HCT116 (cell line): ENCODE measurements at regions not wholly inside any gene's neighbourhood (a gene's known extent, or its start where the extent isn't known, plus 50 kb on each side); places are given as distances from the start of the nearest gene placed in this dataset.

Source experiments
- ATAC-seq: fragments of 200-7000 bp; cut with Tn5 transposase; 2 replicates; pipeline ENCODE4 v1.9.1; 2020; ENCODE audit warnings: mild to moderate bottlenecking, moderate library complexity
- BruUV-seq: library from RNA; stranded (reverse); fragments of 400-500 nt; replicated peaks from 2 replicates; lab custom pipeline; 2021; lab: Mats Ljungman, UMichigan
- CTCF ChIA-PET: fragments of 300-600 bp; sonication (Branson Sonifier 250); formaldehyde crosslinking; loops from one replicate; lab custom pipeline; 2021; ENCODE audit warnings: antibody characterized with exemption; lab: Charles Lee
- POLR2A ChIA-PET: fragments of 300-600, 350-600 bp; sonication (Branson Sonifier 250); formaldehyde crosslinking; loops from one replicate; lab custom pipeline; 2021; ENCODE audit warnings: antibody characterized with exemption; lab: Charles Lee
- RAD21 ChIA-PET, 2 experiments: fragments of 300-600 bp; sonication (Branson Sonifier 250); formaldehyde crosslinking; loops; one replicate each; lab custom pipeline; 2023; ENCODE audit warnings: low total read pairs in 2 of 2; ENCODE audit not compliant: uncharacterized antibody in 2 of 2, unreplicated experiment in 2 of 2, low non-redundant PET in 1 of 2; lab: Charles Lee
- DNase-seq: peaks from one replicate; pipeline ENCODE4 v3.0.0-alpha.2; 2010; ENCODE audit warnings: low read depth, low spot score
- H2AFZ ChIP-seq: fragments of 200-600 bp; shearing (Covaris generic), sonication (generic); 2 replicates; pipeline ENCODE4 v1.6.1; 2017; ENCODE audit warnings: low read depth, mixed run types, mixed read lengths, antibody characterized with exemption, low read length; ENCODE audit not compliant: poor library complexity, severe bottlenecking
- H3K27ac ChIP-seq: 2 replicates; pipeline ENCODE4 v1.5.1; 2012; ENCODE audit warnings: low read depth, low read length
- H3K27me3 ChIP-seq: fragments of 200-600 bp; sonication (generic); 2 replicates; pipeline ENCODE4 v1.6.1; 2016; ENCODE audit warnings: mixed run types, low read length, mixed read lengths; ENCODE audit not compliant: insufficient read depth
- H3K36me3 ChIP-seq, 2 experiments: fragments of 200-500 bp in 1 of 2; fragments of 200-600 bp in 1 of 2; sonication (Bioruptor generic) in 1 of 2; sonication (generic) in 1 of 2; 2 replicates each; pipeline versions ENCODE4 v1.5.1 to v1.6.1; 2014 to 2016; ENCODE audit warnings: low read length in 2 of 2, inconsistent platforms in 1 of 2, mixed read lengths in 1 of 2, mixed run types in 1 of 2; ENCODE audit not compliant: insufficient read depth in 2 of 2, control insufficient read depth in 1 of 2
- H3K4me1 ChIP-seq, 2 experiments: fragments of 200-600 bp in 1 of 2; sonication (generic) in 1 of 2; 2 replicates each; pipeline versions ENCODE4 v1.5.1 to v1.6.1; 2012 to 2017; ENCODE audit warnings: low read length in 2 of 2, inconsistent platforms in 1 of 2, mild to moderate bottlenecking in 1 of 2, mixed read lengths in 1 of 2, mixed run types in 1 of 2, moderate library complexity in 1 of 2; ENCODE audit not compliant: insufficient read depth in 2 of 2, control insufficient read depth in 1 of 2
- H3K4me2 ChIP-seq: fragments of 200-600 bp; sonication (generic); 2 replicates; pipeline ENCODE4 v1.6.1; 2017; ENCODE audit warnings: mixed run types, low read length, mixed read lengths
- H3K4me3 ChIP-seq, 2 experiments: fragments of 200-600 bp in 1 of 2; sonication (generic) in 1 of 2; replicated peaks in 1 of 2; 2 replicates each; pipeline ENCODE4 v1.5.1; 2011 to 2016; ENCODE audit warnings: low read length in 2 of 2, control low read depth in 1 of 2, low read depth in 1 of 2, mild to moderate bottlenecking in 1 of 2, mixed read lengths in 1 of 2, mixed run types in 1 of 2
- H3K79me2 ChIP-seq: fragments of 200-600 bp; sonication (generic); 2 replicates; pipeline ENCODE4 v1.6.1; 2017; ENCODE audit warnings: mild to moderate bottlenecking, mixed run types, low read length, moderate library complexity, mixed read lengths; ENCODE audit not compliant: insufficient read depth
- H3K9ac ChIP-seq: fragments of 200-600 bp; sonication (generic); 2 replicates; pipeline ENCODE4 v1.6.1; 2016; ENCODE audit warnings: low read length, mixed read lengths
- H3K9me2 ChIP-seq: fragments of 200-600 bp; sonication (generic), shearing (Covaris generic); 2 replicates; pipeline ENCODE4 v1.6.1; 2017; ENCODE audit warnings: mixed run types, mild to moderate bottlenecking, moderate library complexity; ENCODE audit not compliant: insufficient read depth
- H3K9me3 ChIP-seq, 2 experiments: fragments of 200-500 bp in 1 of 2; fragments of 200-600 bp in 1 of 2; sonication (Bioruptor generic) in 1 of 2; sonication (generic) in 1 of 2; 2 replicates each; pipeline ENCODE4 v1.6.1; 2014 to 2017; ENCODE audit warnings: low read length in 2 of 2, mixed read lengths in 2 of 2, inconsistent platforms in 1 of 2, low read depth in 1 of 2, mild to moderate bottlenecking in 1 of 2, mixed run types in 1 of 2, moderate library complexity in 1 of 2; ENCODE audit not compliant: control insufficient read depth in 1 of 2, insufficient read depth in 1 of 2
- H4K20me1 ChIP-seq: fragments of 200-600 bp; sonication (generic), shearing (Covaris generic); 2 replicates; pipeline ENCODE4 v1.6.1; 2017; ENCODE audit warnings: mixed run types, mild to moderate bottlenecking, moderate library complexity; ENCODE audit not compliant: insufficient read depth
- CBX3 ChIP-seq: IDR thresholded peaks from 2 replicates; pipeline ENCODE4 v1.6.1; 2012; ENCODE audit warnings: low read depth
- EGR1 ChIP-seq: IDR thresholded peaks from 2 replicates; pipeline ENCODE4 v1.6.1; 2012; ENCODE audit warnings: low read depth
- ELF1 ChIP-seq: IDR thresholded peaks from 2 replicates; pipeline ENCODE4 v1.6.1; 2012; ENCODE audit warnings: low read depth, borderline replicate concordance
- FOSL1 ChIP-seq: IDR thresholded peaks from 2 replicates; pipeline ENCODE4 v1.6.1; 2012; ENCODE audit warnings: low read depth
- MAX ChIP-seq: IDR thresholded peaks from 2 replicates; pipeline ENCODE4 v1.6.1; 2012
- POLR2AphosphoS5 ChIP-seq: IDR thresholded peaks from 2 replicates; pipeline ENCODE4 v1.6.1; 2011; ENCODE audit warnings: mild to moderate bottlenecking, low read depth, low read length, moderate library complexity
- SP1 ChIP-seq: IDR thresholded peaks from 2 replicates; pipeline ENCODE4 v1.6.1; 2012; ENCODE audit warnings: low read depth
- TCF7L2 ChIP-seq: IDR thresholded peaks from 2 replicates; pipeline ENCODE4 v1.7.0; 2011; ENCODE audit warnings: borderline replicate concordance, inconsistent platforms; ENCODE audit not compliant: insufficient read depth, insufficient read length; ENCODE audit errors: extremely low read depth
- YY1 ChIP-seq: IDR thresholded peaks from 2 replicates; pipeline ENCODE4 v1.6.1; 2011; ENCODE audit warnings: low read length, low read depth, moderate library complexity, mild to moderate bottlenecking; ENCODE audit not compliant: insufficient replicate concordance; ENCODE audit errors: extremely low read depth
- intact Hi-C: fragments of 100-400 bp; cut with micrococcal nuclease; formaldehyde crosslinking; loops from 2 replicates; pipeline ENCODE4 v1.10.0; 2022

GRCh38 chr6:119454714-119455113 lies 105.2 kb upstream of the MAN1A1 start:
- Histone ChIP-seq H3K9me2 (no peaks in the 10 kb centered on the region), H3K79me2 (no peaks in the 10 kb centered on the region), H3K27me3 (no peaks in the 10 kb centered on the region), H3K9ac (no peak overlapping the region), H3K4me1 (no peaks in the 10 kb centered on the region), H3K4me3 (no peak overlapping the region), H4K20me1 (no peaks in the 10 kb centered on the region), H3K27ac (no peak overlapping the region), H3K9me3 (no peaks in the 10 kb centered on the region), H2AFZ (no peak overlapping the region), H3K4me2 (no peak overlapping the region), H3K36me3 (no peaks in the 10 kb centered on the region)
- no peak for TF ChIP-seq ELF1
- TF ChIP-seq CBX3, result no peak
- TF ChIP-seq FOSL1, result no peak
- no peak for TF ChIP-seq SP1
- no peak for TF ChIP-seq POLR2AphosphoS5
- DNase-seq, result no peak
- no TSS peak for BruUV-seq
- intact Hi-C loops, result no loop called here
- ATAC-seq, result no peak
- RAD21 ChIA-PET, result no interaction called here
- POLR2A ChIA-PET, result no interaction called here
- CTCF ChIA-PET, result no interaction called here

GRCh38 chr6:119453242-119454200 lies 104.0 kb upstream of the MAN1A1 start:
- no peak overlapping the region for H3K4me2 ChIP-seq
- CTCF ChIA-PET, result no interaction called here
- TF ChIP-seq MAX (no peak), FOSL1 (no peak), TCF7L2 (no peak), EGR1 (no peak), YY1 (no peak)
- BruUV-seq, result no TSS peak
- H4K20me1 ChIP-seq, result no peaks in the 10 kb centered on the region
- H3K9me2 ChIP-seq, result no peaks in the 10 kb centered on the region
- no peak overlapping the region for H3K9ac ChIP-seq
- no peaks in the 10 kb centered on the region for H3K4me1 ChIP-seq
- RAD21 ChIA-PET, result no interaction called here
- no peaks in the 10 kb centered on the region for H3K27me3 ChIP-seq
- H3K27ac ChIP-seq, result no peak overlapping the region
- POLR2A ChIA-PET, result no interaction called here
- ATAC-seq (no peak), DNase-seq (no peak)
- H3K36me3 ChIP-seq, result no peaks in the 10 kb centered on the region
- no peaks in the 10 kb centered on the region for H3K79me2 ChIP-seq
- H3K9me3 ChIP-seq, result no peaks in the 10 kb centered on the region
- no peak overlapping the region for H3K4me3 ChIP-seq
- H2AFZ ChIP-seq, result no peak overlapping the region
- intact Hi-C loops, result no loop called here
